ENCODE measurements at regions not wholly inside any gene's neighbourhood (a gene's known extent, or its start where the extent isn't known, plus 50 kb on each side); places are given as distances from the start of the nearest gene placed in this dataset.

- Histone ChIP-seq H3K4me2 (ENCODE audit: low read depth, low read length) (no peak overlapping the region), H3K4me3 (replicated peaks in 1 of 3; ENCODE audit: insufficient read depth in 1 of 3, low read depth in 2 of 3, low read length in 3 of 3) (no peak overlapping the region), H3K9me3 (ENCODE audit: low read length) (no peaks in the 10 kb centered on the region), H3K36me3 (replicated peaks in 1 of 2; ENCODE audit: control insufficient read depth in 1 of 2, insufficient read depth in 2 of 2, low read length in 2 of 2) (no peaks in the 10 kb centered on the region), H3K9ac (ENCODE audit: insufficient read depth, low read depth, low read length) (no peak overlapping the region), H3K27me3 (ENCODE audit: control insufficient read depth in 1 of 2, insufficient read depth in 2 of 2, low read length in 2 of 2) (no peaks in the 10 kb centered on the region; a peak in 1 of 5 replicates), H3K4me1 (ENCODE audit: insufficient read depth, low read length) (no peaks in the 10 kb centered on the region), H3K27ac (ENCODE audit: extremely low read length, insufficient read depth, low read length) (no peak overlapping the region), H3K79me2 (ENCODE audit: insufficient read depth, low read length) (no peaks in the 10 kb centered on the region), H4K20me1 (ENCODE audit: insufficient read depth, low read length) (no peaks in the 10 kb centered on the region), H2AFZ (ENCODE audit: low read length) (no peak overlapping the region)
- POLR2A ChIA-PET: no interaction called here
- DNase-seq (ENCODE audit: low spot score) (no peak), FAIRE-seq (no peak), ATAC-seq (no peak)
- BruUV-seq (replicated peaks): no TSS peak
- intact Hi-C loops (cut with micrococcal nuclease; ENCODE audit: unreplicated experiment) (loop anchor here (5.0 to 10.0 kb wide), 2 partner anchors 303 to 755 kb away; partner anchors contain the start of gene DTWD2), in situ Hi-C loops (cut with HindIII; ENCODE audit: extremely low pct_ligation_motif_present, low pct_unique_long_range_greater_than_20kb) (loop anchor here (25.0 kb wide), 1 partner anchor 278 kb away; the partner anchor contains the start of gene HSD17B4)
- CTCF ChIA-PET (ENCODE audit: low intra/inter-chr PET ratio, low total read pairs): no interaction called here
- 14% methylated on average over 2 of the region's 2 CpGs for WGBS (ENCODE audit: low lambda C conversion rate)
- TF ChIP-seq SRF (IDR thresholded peaks at IDR 0.05; ENCODE audit: low read depth, low read length) (no peak), DBP (CRISPR knock-in tag; IDR thresholded peaks at IDR 0.05; ENCODE audit: not compliant biosample characterization) (no peak), GPN1 (CRISPR knock-in tag; IDR thresholded peaks at IDR 0.05; ENCODE audit: borderline replicate concordance) (no peak), TRIM24 (CRISPR knock-in tag; IDR thresholded peaks at IDR 0.05) (no peak), ZBTB42 (CRISPR knock-in tag; IDR thresholded peaks at IDR 0.05) (no peak), PBX2 (CRISPR knock-in tag; IDR thresholded peaks at IDR 0.05) (no peak), RARG (CRISPR knock-in tag; IDR thresholded peaks at IDR 0.05; ENCODE audit: low read depth) (no peak)
Measured at GRCh38 chr5:119740225-119740624, 110.9 kb downstream of the FAM170A start.

GRCh38 chr5:119741691-119742090, 112.3 kb downstream of the FAM170A start:
- no peaks in the 10 kb centered on the region for H4K20me1 ChIP-seq (ENCODE audit: insufficient read depth, low read length)
- H3K27me3 ChIP-seq (ENCODE audit: control insufficient read depth in 1 of 2, insufficient read depth in 2 of 2, low read length in 2 of 2): no peaks in the 10 kb centered on the region; a peak in 1 of 5 replicates
- intact Hi-C loops (cut with micrococcal nuclease; ENCODE audit: unreplicated experiment): loop anchor here (5.0 to 10.0 kb wide), 2 partner anchors 304 to 757 kb away; partner anchors contain the start of gene DTWD2
- in situ Hi-C loops (cut with HindIII; ENCODE audit: extremely low pct_ligation_motif_present, low pct_unique_long_range_greater_than_20kb): loop anchor here (25.0 kb wide), 1 partner anchor 279 kb away; the partner anchor contains the start of gene HSD17B4
- no peak overlapping the region for H3K4me3 ChIP-seq (replicated peaks in 1 of 3; ENCODE audit: insufficient read depth in 1 of 3, low read depth in 2 of 3, low read length in 3 of 3)
- no TSS peak for BruUV-seq (replicated peaks)
- H3K79me2 ChIP-seq (ENCODE audit: insufficient read depth, low read length): no peaks in the 10 kb centered on the region
- H2AFZ ChIP-seq (ENCODE audit: low read length): no peak overlapping the region
- no peak overlapping the region for H3K9ac ChIP-seq (ENCODE audit: insufficient read depth, low read depth, low read length)
- no peak overlapping the region for H3K4me2 ChIP-seq (ENCODE audit: low read depth, low read length)
- DNase-seq (ENCODE audit: low spot score): no peak
- ChIA-PET CTCF (ENCODE audit: low intra/inter-chr PET ratio, low total read pairs) (no interaction called here), POLR2A (no interaction called here)
- no peaks in the 10 kb centered on the region for H3K4me1 ChIP-seq (ENCODE audit: insufficient read depth, low read length)
- TF ChIP-seq ZNF550 (CRISPR knock-in tag; IDR thresholded peaks at IDR 0.05; ENCODE audit: borderline replicate concordance) (no peak), PRDM10 (CRISPR knock-in tag; IDR thresholded peaks at IDR 0.05; ENCODE audit: low read depth) (no peak), CCAR2 (optimal IDR thresholded peaks at IDR 0.05; ENCODE audit: low read depth, low read length) (no peak)
- no peak for ATAC-seq
- no peak for FAIRE-seq
- H3K36me3 ChIP-seq (replicated peaks in 1 of 2; ENCODE audit: control insufficient read depth in 1 of 2, insufficient read depth in 2 of 2, low read length in 2 of 2): no peaks in the 10 kb centered on the region
- no peak overlapping the region for H3K27ac ChIP-seq (ENCODE audit: extremely low read length, insufficient read depth, low read length)
- H3K9me3 ChIP-seq (ENCODE audit: low read length): no peaks in the 10 kb centered on the region

All from HepG2 (cell line).